ENCODE measurements at regions not wholly inside any gene's neighbourhood (a gene's known extent, or its start where the extent isn't known, plus 50 kb on each side); places are given as distances from the start of the nearest gene placed in this dataset.

DNA sequence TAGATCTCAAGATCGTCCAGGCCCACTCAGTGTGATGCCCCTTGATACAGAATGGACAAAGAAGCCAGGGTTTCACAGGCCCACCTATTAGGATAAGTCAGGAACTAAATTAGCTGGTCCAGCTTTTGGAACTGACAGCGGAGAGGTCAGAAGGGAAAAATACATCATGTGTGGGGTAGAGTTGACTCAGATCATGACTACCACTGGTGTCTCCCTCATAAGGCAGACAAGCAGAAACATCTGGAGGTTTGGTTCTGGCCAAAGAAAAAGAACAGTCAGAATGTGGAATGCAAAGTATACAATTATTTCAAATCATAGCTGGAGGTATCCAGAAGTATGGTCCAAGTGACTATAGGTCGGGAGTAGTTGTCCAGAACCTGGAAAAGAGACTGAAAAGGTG lies 621.1 kb upstream of the CELF2 start:
- no peak overlapping the region for H3K4me2 ChIP-seq
- no peak for FAIRE-seq
- no peaks in the 10 kb centered on the region; the same call in 2 of the 3 replicates for H3K9me3 ChIP-seq
- TF ChIP-seq, protein P1, sequence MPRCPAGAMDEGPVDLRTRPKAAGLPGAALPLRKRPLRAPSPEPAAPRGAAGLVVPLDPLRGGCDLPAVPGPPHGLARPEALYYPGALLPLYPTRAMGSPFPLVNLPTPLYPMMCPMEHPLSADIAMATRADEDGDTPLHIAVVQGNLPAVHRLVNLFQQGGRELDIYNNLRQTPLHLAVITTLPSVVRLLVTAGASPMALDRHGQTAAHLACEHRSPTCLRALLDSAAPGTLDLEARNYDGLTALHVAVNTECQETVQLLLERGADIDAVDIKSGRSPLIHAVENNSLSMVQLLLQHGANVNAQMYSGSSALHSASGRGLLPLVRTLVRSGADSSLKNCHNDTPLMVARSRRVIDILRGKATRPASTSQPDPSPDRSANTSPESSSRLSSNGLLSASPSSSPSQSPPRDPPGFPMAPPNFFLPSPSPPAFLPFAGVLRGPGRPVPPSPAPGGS (IDR thresholded peaks at IDR 0.05), result no peak
- POLR2A ChIA-PET, result no interaction called here
- no peak for ATAC-seq
- CTCF ChIA-PET, result no interaction called here
- no peak for DNase-seq (ENCODE audit: low read depth in 1 of 2, low spot score in 1 of 2)
- no peak overlapping the region for H3K4me3 ChIP-seq
- WGBS (ENCODE audit: missing lambda C conversion rate), result 5% methylated on average over 3 of the region's 3 CpGs
- no peaks in the 10 kb centered on the region for H3K4me1 ChIP-seq
- no peak overlapping the region for H3K27ac ChIP-seq

DNA sequence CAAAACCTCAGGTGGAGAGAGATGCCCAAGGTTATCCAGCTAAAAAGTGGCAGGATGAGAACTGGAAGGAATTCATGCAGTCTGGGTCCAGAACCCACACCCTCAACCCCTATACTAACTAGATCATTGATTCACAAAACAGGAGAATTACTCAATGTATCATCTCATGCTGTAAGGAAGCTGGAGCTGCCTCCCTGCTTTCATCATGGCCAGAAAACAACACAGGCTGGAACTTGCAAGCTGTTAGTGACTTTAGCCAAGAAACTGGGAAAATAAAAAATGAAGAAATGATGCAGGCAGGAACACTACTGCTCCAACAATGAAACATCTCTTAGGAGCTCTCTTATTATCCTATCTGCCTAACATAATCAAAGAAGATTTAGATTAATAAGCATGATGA lies 619.8 kb upstream of the CELF2 start:
- no peak overlapping the region for H3K4me2 ChIP-seq
- H3K4me3 ChIP-seq, result no peak overlapping the region
- ATAC-seq, result no peak
- H3K27ac ChIP-seq, result no peak overlapping the region
- no peaks in the 10 kb centered on the region for H3K4me1 ChIP-seq
- DNase-seq (ENCODE audit: low read depth in 1 of 2, low spot score in 1 of 2), result no peak
- TF ChIP-seq, protein P2, sequence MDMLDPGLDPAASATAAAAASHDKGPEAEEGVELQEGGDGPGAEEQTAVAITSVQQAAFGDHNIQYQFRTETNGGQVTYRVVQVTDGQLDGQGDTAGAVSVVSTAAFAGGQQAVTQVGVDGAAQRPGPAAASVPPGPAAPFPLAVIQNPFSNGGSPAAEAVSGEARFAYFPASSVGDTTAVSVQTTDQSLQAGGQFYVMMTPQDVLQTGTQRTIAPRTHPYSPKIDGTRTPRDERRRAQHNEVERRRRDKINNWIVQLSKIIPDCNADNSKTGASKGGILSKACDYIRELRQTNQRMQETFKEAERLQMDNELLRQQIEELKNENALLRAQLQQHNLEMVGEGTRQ (IDR thresholded peaks at IDR 0.05), result no peak
- TF ChIP-seq FOSL2 (IDR thresholded peaks at IDR 0.05), result no peak
- TF ChIP-seq FOSL2 (CRISPR knock-in tag; IDR thresholded peaks at IDR 0.05), result no peak
- no peak for TF ChIP-seq MAFK (IDR thresholded peaks at IDR 0.05; ENCODE audit: partially characterized antibody)
- TF ChIP-seq TFCP2L1 (CRISPR knock-in tag; IDR thresholded peaks at IDR 0.05), result no peak
- no peak for TF ChIP-seq FOSB (CRISPR knock-in tag; IDR thresholded peaks at IDR 0.05)
- TF ChIP-seq ZFP36 (IDR thresholded peaks at IDR 0.05; ENCODE audit: borderline replicate concordance, partially characterized antibody), result no peak
- TF ChIP-seq MYC (IDR thresholded peaks at IDR 0.05; ENCODE audit: borderline replicate concordance, low read length), result no peak
- TF ChIP-seq BHLHE40 (IDR thresholded peaks at IDR 0.05; ENCODE audit: low read depth, low read length), result no peak
- no peak for TF ChIP-seq RNF2 (IDR thresholded peaks at IDR 0.05; ENCODE audit: borderline replicate concordance, low read depth)
- TF ChIP-seq ZSCAN20 (CRISPR knock-in tag; IDR thresholded peaks at IDR 0.05), result no peak
- TF ChIP-seq HES2 (IDR thresholded peaks at IDR 0.05), result no peak
- TF ChIP-seq ESRRA (IDR thresholded peaks at IDR 0.05; ENCODE audit: borderline replicate concordance, low read length), result no peak
- no peak for TF ChIP-seq E2F6 (IDR thresholded peaks at IDR 0.05; ENCODE audit: borderline replicate concordance, low read depth)
- no peak for TF ChIP-seq RARB (CRISPR knock-in tag; IDR thresholded peaks at IDR 0.05)
- TF ChIP-seq CHD2 (IDR thresholded peaks at IDR 0.05; ENCODE audit: low read length, partially characterized antibody), result no peak
- TF ChIP-seq CEBPB (IDR thresholded peaks at IDR 0.05), result no peak
- no peak for TF ChIP-seq HOXA7 (CRISPR knock-in tag; IDR thresholded peaks at IDR 0.05)
- TF ChIP-seq CHD4 (IDR thresholded peaks at IDR 0.05; ENCODE audit: borderline replicate concordance), result no peak
- no peak for TF ChIP-seq ZNF302 (CRISPR knock-in tag; IDR thresholded peaks at IDR 0.05)
- H3K9me3 ChIP-seq, result peaks cover 4% of the 10 kb centered on the region; the same call in 1 of the 3 replicates
- ChIA-PET CTCF (no interaction called here), POLR2A (no interaction called here)
- no peak for FAIRE-seq

GRCh38 chr10:10403762-10404161 lies 613.9 kb upstream of the CELF2 start:
- WGBS (ENCODE audit: missing lambda C conversion rate), result 0% methylated on average over 1 of the region's 1 CpG
- ChIA-PET POLR2A (no interaction called here), CTCF (no interaction called here)
- ATAC-seq (no peak), FAIRE-seq (no peak), DNase-seq (ENCODE audit: low read depth in 1 of 2, low spot score in 1 of 2) (no peak)
- H3K4me1 ChIP-seq, result no peaks in the 10 kb centered on the region
- H3K27ac ChIP-seq, result no peak overlapping the region
- peaks cover 7% of the 10 kb centered on the region; the same call in 1 of the 3 replicates for H3K9me3 ChIP-seq
- H3K4me3 ChIP-seq, result no peak overlapping the region
- no peak overlapping the region for H3K4me2 ChIP-seq
- TF ChIP-seq, protein P3, sequence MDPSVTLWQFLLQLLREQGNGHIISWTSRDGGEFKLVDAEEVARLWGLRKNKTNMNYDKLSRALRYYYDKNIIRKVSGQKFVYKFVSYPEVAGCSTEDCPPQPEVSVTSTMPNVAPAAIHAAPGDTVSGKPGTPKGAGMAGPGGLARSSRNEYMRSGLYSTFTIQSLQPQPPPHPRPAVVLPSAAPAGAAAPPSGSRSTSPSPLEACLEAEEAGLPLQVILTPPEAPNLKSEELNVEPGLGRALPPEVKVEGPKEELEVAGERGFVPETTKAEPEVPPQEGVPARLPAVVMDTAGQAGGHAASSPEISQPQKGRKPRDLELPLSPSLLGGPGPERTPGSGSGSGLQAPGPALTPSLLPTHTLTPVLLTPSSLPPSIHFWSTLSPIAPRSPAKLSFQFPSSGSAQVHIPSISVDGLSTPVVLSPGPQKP (IDR thresholded peaks at IDR 0.05; ENCODE audit: low read depth, low read length), result no peak
- TF ChIP-seq, protein P4, sequence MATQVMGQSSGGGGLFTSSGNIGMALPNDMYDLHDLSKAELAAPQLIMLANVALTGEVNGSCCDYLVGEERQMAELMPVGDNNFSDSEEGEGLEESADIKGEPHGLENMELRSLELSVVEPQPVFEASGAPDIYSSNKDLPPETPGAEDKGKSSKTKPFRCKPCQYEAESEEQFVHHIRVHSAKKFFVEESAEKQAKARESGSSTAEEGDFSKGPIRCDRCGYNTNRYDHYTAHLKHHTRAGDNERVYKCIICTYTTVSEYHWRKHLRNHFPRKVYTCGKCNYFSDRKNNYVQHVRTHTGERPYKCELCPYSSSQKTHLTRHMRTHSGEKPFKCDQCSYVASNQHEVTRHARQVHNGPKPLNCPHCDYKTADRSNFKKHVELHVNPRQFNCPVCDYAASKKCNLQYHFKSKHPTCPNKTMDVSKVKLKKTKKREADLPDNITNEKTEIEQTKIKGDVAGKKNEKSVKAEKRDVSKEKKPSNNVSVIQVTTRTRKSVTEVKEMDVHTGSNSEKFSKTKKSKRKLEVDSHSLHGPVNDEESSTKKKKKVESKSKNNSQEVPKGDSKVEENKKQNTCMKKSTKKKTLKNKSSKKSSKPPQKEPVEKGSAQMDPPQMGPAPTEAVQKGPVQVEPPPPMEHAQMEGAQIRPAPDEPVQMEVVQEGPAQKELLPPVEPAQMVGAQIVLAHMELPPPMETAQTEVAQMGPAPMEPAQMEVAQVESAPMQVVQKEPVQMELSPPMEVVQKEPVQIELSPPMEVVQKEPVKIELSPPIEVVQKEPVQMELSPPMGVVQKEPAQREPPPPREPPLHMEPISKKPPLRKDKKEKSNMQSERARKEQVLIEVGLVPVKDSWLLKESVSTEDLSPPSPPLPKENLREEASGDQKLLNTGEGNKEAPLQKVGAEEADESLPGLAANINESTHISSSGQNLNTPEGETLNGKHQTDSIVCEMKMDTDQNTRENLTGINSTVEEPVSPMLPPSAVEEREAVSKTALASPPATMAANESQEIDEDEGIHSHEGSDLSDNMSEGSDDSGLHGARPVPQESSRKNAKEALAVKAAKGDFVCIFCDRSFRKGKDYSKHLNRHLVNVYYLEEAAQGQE (IDR thresholded peaks at IDR 0.05), result no peak
- no peak for TF ChIP-seq SMC3 (IDR thresholded peaks at IDR 0.05)
- TF ChIP-seq, protein P5, sequence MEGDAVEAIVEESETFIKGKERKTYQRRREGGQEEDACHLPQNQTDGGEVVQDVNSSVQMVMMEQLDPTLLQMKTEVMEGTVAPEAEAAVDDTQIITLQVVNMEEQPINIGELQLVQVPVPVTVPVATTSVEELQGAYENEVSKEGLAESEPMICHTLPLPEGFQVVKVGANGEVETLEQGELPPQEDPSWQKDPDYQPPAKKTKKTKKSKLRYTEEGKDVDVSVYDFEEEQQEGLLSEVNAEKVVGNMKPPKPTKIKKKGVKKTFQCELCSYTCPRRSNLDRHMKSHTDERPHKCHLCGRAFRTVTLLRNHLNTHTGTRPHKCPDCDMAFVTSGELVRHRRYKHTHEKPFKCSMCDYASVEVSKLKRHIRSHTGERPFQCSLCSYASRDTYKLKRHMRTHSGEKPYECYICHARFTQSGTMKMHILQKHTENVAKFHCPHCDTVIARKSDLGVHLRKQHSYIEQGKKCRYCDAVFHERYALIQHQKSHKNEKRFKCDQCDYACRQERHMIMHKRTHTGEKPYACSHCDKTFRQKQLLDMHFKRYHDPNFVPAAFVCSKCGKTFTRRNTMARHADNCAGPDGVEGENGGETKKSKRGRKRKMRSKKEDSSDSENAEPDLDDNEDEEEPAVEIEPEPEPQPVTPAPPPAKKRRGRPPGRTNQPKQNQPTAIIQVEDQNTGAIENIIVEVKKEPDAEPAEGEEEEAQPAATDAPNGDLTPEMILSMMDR (IDR thresholded peaks at IDR 0.05), result no peak
- TF ChIP-seq BHLHE40 (IDR thresholded peaks at IDR 0.05; ENCODE audit: low read depth, low read length), result no peak
- TF ChIP-seq, protein P2 (IDR thresholded peaks at IDR 0.05), result no peak
